Stimulated activated CD4-positive, alpha-beta T cell treated with anti-CD3 and anti-CD28 coated beads, Interleukin-4, amount 100 ng/mL, for 48 hours (primary cell): ENCODE measurements at regions not wholly inside any gene's neighbourhood (a gene's known extent, or its start where the extent isn't known, plus 50 kb on each side); places are given as distances from the start of the nearest gene placed in this dataset.

Experiments used
- DNase-seq, 2 donors: peaks; one replicate each; pipeline ENCODE4 v3.0.0-alpha.2; 2020; ENCODE audit warnings: low read depth in 2 of 2

- no peak for DNase-seq
These were observed 201.2 kb downstream of the CMPK2 start for GRCh38 chr2:6664332-6665061.

- no peak for DNase-seq
These were observed 200.3 kb downstream of the CMPK2 start for GRCh38 chr2:6665093-6666045.

- DNase-seq = no peak
These were observed 198.4 kb downstream of the CMPK2 start for GRCh38 chr2:6667326-6667725.

GRCh38 chr2:6671913-6672312 lies 193.8 kb downstream of the CMPK2 start:
- DNase-seq = no peak

GRCh38 chr2:6674381-6674780 lies 191.3 kb downstream of the CMPK2 start:
- DNase-seq = no peak

GRCh38 chr2:6675791-6676190 lies 189.9 kb downstream of the CMPK2 start:
- no peak for DNase-seq

GRCh38 chr2:6676241-6676640 lies 189.5 kb downstream of the CMPK2 start:
- no peak for DNase-seq

GRCh38 chr2:6676776-6677175 lies 188.9 kb downstream of the CMPK2 start:
- DNase-seq = no peak

GRCh38 chr2:6679471-6679870 lies 186.2 kb downstream of the CMPK2 start:
- DNase-seq = no peak

- no peak for DNase-seq
These were observed 182.2 kb downstream of the CMPK2 start for GRCh38 chr2:6683516-6683915.

- DNase-seq = no peak
These were observed 180.3 kb downstream of the CMPK2 start for GRCh38 chr2:6685447-6685846.

- no peak for DNase-seq
These were observed 173.7 kb downstream of the CMPK2 start for GRCh38 chr2:6692056-6692455.

- no peak for DNase-seq
These were observed 172.9 kb downstream of the CMPK2 start for GRCh38 chr2:6692819-6693218.

- no peak for DNase-seq
These were observed 171.2 kb downstream of the CMPK2 start for GRCh38 chr2:6694555-6694954.

- no peak for DNase-seq
These were observed 165.4 kb downstream of the CMPK2 start for GRCh38 chr2:6700335-6700734.

GRCh38 chr2:6704077-6704476 lies 161.6 kb downstream of the CMPK2 start:
- DNase-seq = no peak

- no peak for DNase-seq
These were observed 144.3 kb downstream of the CMPK2 start for GRCh38 chr2:6721395-6721794.

GRCh38 chr2:6722574-6722973 lies 143.1 kb downstream of the CMPK2 start:
- DNase-seq = no peak

GRCh38 chr2:6723865-6724604 lies 141.7 kb downstream of the CMPK2 start:
- no peak for DNase-seq

- DNase-seq = no peak
These were observed 141.0 kb downstream of the CMPK2 start for GRCh38 chr2:6724605-6725140.

GRCh38 chr2:6728156-6728555 lies 137.6 kb downstream of the CMPK2 start:
- DNase-seq = no peak

- DNase-seq = no peak
These were observed 135.7 kb downstream of the CMPK2 start for GRCh38 chr2:6730003-6730402.
